CD8-positive, alpha-beta memory T cell (primary cell): ENCODE measurements at regions not wholly inside any gene's neighbourhood (a gene's known extent, or its start where the extent isn't known, plus 50 kb on each side); places are given as distances from the start of the nearest gene placed in this dataset.

Source experiments
- CTCF ChIA-PET: fragments of 350-600 bp; sonication (Branson Sonifier 250); formaldehyde crosslinking; loops from one replicate; lab custom pipeline; 2021; ENCODE audit warnings: antibody characterized with exemption; lab: Charles Lee
- POLR2A ChIA-PET: fragments of 350-600 bp; sonication (Branson Sonifier 250); formaldehyde crosslinking; loops from one replicate; lab custom pipeline; 2021; ENCODE audit warnings: antibody characterized with exemption; lab: Charles Lee
- DNase-seq, 5 donors: peaks; one replicate each; pipeline versions ENCODE4 v3.0.0 to v3.0.0-alpha.2; 2020 to 2022; ENCODE audit warnings: mixed read lengths in 1 of 5
- H3K27ac ChIP-seq: one replicate; pipeline ENCODE4 v1.7.0; 2013; ENCODE audit warnings: low read depth, mild to moderate bottlenecking, low read length, moderate library complexity
- H3K27me3 ChIP-seq: 2 replicates; pipeline ENCODE4 v1.7.0; 2013; ENCODE audit warnings: low read length, mild to moderate bottlenecking; ENCODE audit not compliant: insufficient read depth, poor library complexity, severe bottlenecking
- H3K36me3 ChIP-seq: 2 replicates; pipeline ENCODE4 v1.7.0; 2013; ENCODE audit warnings: mild to moderate bottlenecking, low read length, moderate library complexity; ENCODE audit not compliant: insufficient read depth
- H3K4me1 ChIP-seq: 2 replicates; pipeline ENCODE4 v1.7.0; 2013; ENCODE audit warnings: mild to moderate bottlenecking, low read length, moderate library complexity; ENCODE audit not compliant: insufficient read depth
- H3K4me3 ChIP-seq: 2 replicates; pipeline ENCODE4 v1.7.0; 2013; ENCODE audit warnings: mild to moderate bottlenecking, low read length
- H3K9me3 ChIP-seq: 2 replicates; pipeline ENCODE4 v1.7.0; 2013; ENCODE audit warnings: mild to moderate bottlenecking, low read length
- H3K27ac Mint-ChIP-seq, 8 donors: one replicate each; pipeline ENCODE4 v1.8.0; 2020 to 2021; ENCODE audit warnings: mixed read lengths in 8 of 8, mild to moderate bottlenecking in 6 of 8, inconsistent platforms in 3 of 8, moderate library complexity in 3 of 8
- H3K27me3 Mint-ChIP-seq, 2 donors: one replicate each; pipeline ENCODE4 v1.8.0; 2020 to 2021; ENCODE audit warnings: mixed read lengths in 2 of 2, mild to moderate bottlenecking in 1 of 2, moderate library complexity in 1 of 2
- H3K36me3 Mint-ChIP-seq, 3 donors: one replicate each; pipeline ENCODE4 v1.8.0; 2020 to 2021; ENCODE audit warnings: mixed read lengths in 3 of 3, inconsistent platforms in 1 of 3, mild to moderate bottlenecking in 1 of 3
- H3K4me1 Mint-ChIP-seq, 3 donors: one replicate each; pipeline ENCODE4 v1.8.0; 2020 to 2021; ENCODE audit warnings: mixed read lengths in 3 of 3, inconsistent platforms in 1 of 3, mild to moderate bottlenecking in 1 of 3
- H3K4me3 Mint-ChIP-seq, 7 donors: one replicate each; pipeline ENCODE4 v1.8.0; 2020 to 2021; ENCODE audit warnings: mixed read lengths in 7 of 7, mild to moderate bottlenecking in 6 of 7, moderate library complexity in 4 of 7, inconsistent platforms in 2 of 7
- H3K9me3 Mint-ChIP-seq, 5 donors: one replicate each; pipeline ENCODE4 v1.8.0; 2020 to 2022; ENCODE audit warnings: mixed read lengths in 5 of 5, mild to moderate bottlenecking in 3 of 5, moderate library complexity in 2 of 5, inconsistent platforms in 1 of 5

- H3K27me3 Mint-ChIP-seq = peaks cover 5 to 32% of the 10 kb centered on the region in 2 donors
- no peak overlapping the region for H3K4me3 ChIP-seq
- H3K9me3 Mint-ChIP-seq = no peaks in the 10 kb centered on the region
- no peaks in the 10 kb centered on the region for H3K4me1 ChIP-seq
- peaks cover 0 to 2% (median 0%) of the 10 kb centered on the region in 3 donors for H3K4me1 Mint-ChIP-seq
- H3K36me3 ChIP-seq = no peaks in the 10 kb centered on the region
- no peaks in the 10 kb centered on the region for H3K9me3 ChIP-seq
- H3K27ac ChIP-seq = no peak overlapping the region
- DNase-seq = no peak
- ChIA-PET POLR2A (no interaction called here), CTCF (interaction anchor here (1.8 to 2.0 kb wide), 3 partner anchors 15 to 828 kb away, joined by 4 to 6 read pairs (median 5); no protein-coding TSS in a partner anchor)
- no peaks in the 10 kb centered on the region for H3K36me3 Mint-ChIP-seq
- H3K4me3 Mint-ChIP-seq = no peak overlapping the region
- H3K27me3 ChIP-seq = no peaks in the 10 kb centered on the region
- no peak overlapping the region for H3K27ac Mint-ChIP-seq
Measured at GRCh38 chr18:75480487-75480886, 53.0 kb upstream of the SMIM21 start.

- H3K36me3 ChIP-seq = no peaks in the 10 kb centered on the region
- no peaks in the 10 kb centered on the region for H3K27me3 ChIP-seq
- CTCF ChIA-PET = interaction anchor here (1.4 to 2.0 kb wide), 4 partner anchors 17 to 826 kb away, joined by 4 to 6 read pairs (median 5); no protein-coding TSS in a partner anchor
- Mint-ChIP-seq H3K9me3 (no peaks in the 10 kb centered on the region), H3K4me1 (peaks cover 0 to 2% (median 0%) of the 10 kb centered on the region in 3 donors), H3K36me3 (no peaks in the 10 kb centered on the region), H3K27ac (no peak overlapping the region), H3K4me3 (no peak overlapping the region), H3K27me3 (peaks cover 5 to 24% of the 10 kb centered on the region in 2 donors)
- no peak overlapping the region for H3K4me3 ChIP-seq
- no peak overlapping the region for H3K27ac ChIP-seq
- POLR2A ChIA-PET = no interaction called here
- peak in 2 of 5 donors; percentile 27 to 37 for DNase-seq
- H3K4me1 ChIP-seq = no peaks in the 10 kb centered on the region
- no peaks in the 10 kb centered on the region for H3K9me3 ChIP-seq
Measured at GRCh38 chr18:75478996-75479880, 51.7 kb upstream of the SMIM21 start.

- Histone ChIP-seq H3K27me3 (no peaks in the 10 kb centered on the region), H3K4me1 (no peaks in the 10 kb centered on the region), H3K27ac (no peak overlapping the region), H3K36me3 (no peaks in the 10 kb centered on the region), H3K9me3 (no peaks in the 10 kb centered on the region), H3K4me3 (no peak overlapping the region)
- ChIA-PET POLR2A (no interaction called here), CTCF (interaction anchor here (0.9 to 1.4 kb wide), 2 partner anchors 15 to 297 kb away, joined by 3 to 5 read pairs; no protein-coding TSS in a partner anchor)
- Mint-ChIP-seq H3K4me1 (peaks cover 0 to 2% (median 0%) of the 10 kb centered on the region in 3 donors), H3K27me3 (peaks cover under 1 to 15% of the 10 kb centered on the region in 2 donors), H3K27ac (no peak overlapping the region), H3K36me3 (no peaks in the 10 kb centered on the region), H3K4me3 (no peak overlapping the region), H3K9me3 (no peaks in the 10 kb centered on the region)
- no peak for DNase-seq
Measured at GRCh38 chr18:75477900-75478299, 50.4 kb upstream of the SMIM21 start.
